ENCODE measurements at regions not wholly inside any gene's neighbourhood (a gene's known extent, or its start where the extent isn't known, plus 50 kb on each side); places are given as distances from the start of the nearest gene placed in this dataset.

GRCh38 chr4:171342646-171343045, 470.6 kb upstream of the GALNTL6 start (continued):
- TF ChIP-seq, protein P1, sequence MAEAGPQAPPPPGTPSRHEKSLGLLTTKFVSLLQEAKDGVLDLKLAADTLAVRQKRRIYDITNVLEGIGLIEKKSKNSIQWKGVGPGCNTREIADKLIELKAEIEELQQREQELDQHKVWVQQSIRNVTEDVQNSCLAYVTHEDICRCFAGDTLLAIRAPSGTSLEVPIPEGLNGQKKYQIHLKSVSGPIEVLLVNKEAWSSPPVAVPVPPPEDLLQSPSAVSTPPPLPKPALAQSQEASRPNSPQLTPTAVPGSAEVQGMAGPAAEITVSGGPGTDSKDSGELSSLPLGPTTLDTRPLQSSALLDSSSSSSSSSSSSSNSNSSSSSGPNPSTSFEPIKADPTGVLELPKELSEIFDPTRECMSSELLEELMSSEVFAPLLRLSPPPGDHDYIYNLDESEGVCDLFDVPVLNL (CRISPR knock-in tag; IDR thresholded peaks at IDR 0.05; ENCODE audit: borderline replicate concordance, low read depth), result no peak
- TF ChIP-seq IRF2 (CRISPR knock-in tag; IDR thresholded peaks at IDR 0.05; ENCODE audit: borderline replicate concordance, low read depth), result no peak

GRCh38 chr4:171340258-171340657, 472.9 kb upstream of the GALNTL6 start:
- H3K27ac Mint-ChIP-seq, result no peak overlapping the region
- no peak overlapping the region for H3K4me3 Mint-ChIP-seq
- ChIA-PET POLR2A (interaction anchor here (0.6 kb wide), 1 partner anchor 844 kb away, joined by 5 read pairs; no protein-coding TSS in a partner anchor), CTCF (no interaction called here)
- no peaks in the 10 kb centered on the region for H3K9me3 Mint-ChIP-seq
- peaks cover 6% of the 10 kb centered on the region for H3K4me1 Mint-ChIP-seq
- no peak for ATAC-seq
- no peak for DNase-seq (ENCODE audit: low spot score)
- H3K27me3 Mint-ChIP-seq (ENCODE audit: low read depth), result no peaks in the 10 kb centered on the region
- no peaks in the 10 kb centered on the region for H3K36me3 Mint-ChIP-seq
- TF ChIP-seq FOXP1 (CRISPR knock-in tag; IDR thresholded peaks at IDR 0.05; ENCODE audit: borderline replicate concordance) (no peak), MAX (CRISPR knock-in tag; IDR thresholded peaks at IDR 0.05) (no peak), ZNF671 (CRISPR knock-in tag; IDR thresholded peaks at IDR 0.05) (no peak), ATF2 (CRISPR knock-in tag; IDR thresholded peaks at IDR 0.05; ENCODE audit: borderline replicate concordance, low read depth) (no peak), ZNF317 (CRISPR knock-in tag; IDR thresholded peaks at IDR 0.05; ENCODE audit: borderline replicate concordance, low read depth) (no peak), ZNF416 (CRISPR knock-in tag; IDR thresholded peaks at IDR 0.05) (no peak), ZMAT4 (CRISPR knock-in tag; IDR thresholded peaks at IDR 0.05) (no peak), GABPB1 (CRISPR knock-in tag; IDR thresholded peaks at IDR 0.05) (no peak), GTF2I (CRISPR knock-in tag; conservative IDR thresholded peaks at IDR 0.05) (no peak), NFE2L1 (CRISPR knock-in tag; IDR thresholded peaks at IDR 0.05) (no peak), CBFB (CRISPR knock-in tag; IDR thresholded peaks at IDR 0.05; ENCODE audit: low read depth) (no peak), ZNF121 (CRISPR knock-in tag; IDR thresholded peaks at IDR 0.05) (no peak), IRF1 (CRISPR knock-in tag; IDR thresholded peaks at IDR 0.05) (no peak), CREM (CRISPR knock-in tag; IDR thresholded peaks at IDR 0.05) (no peak), MXD4 (CRISPR knock-in tag; IDR thresholded peaks at IDR 0.05; ENCODE audit: borderline replicate concordance) (no peak)
- TF ChIP-seq, protein P2, sequence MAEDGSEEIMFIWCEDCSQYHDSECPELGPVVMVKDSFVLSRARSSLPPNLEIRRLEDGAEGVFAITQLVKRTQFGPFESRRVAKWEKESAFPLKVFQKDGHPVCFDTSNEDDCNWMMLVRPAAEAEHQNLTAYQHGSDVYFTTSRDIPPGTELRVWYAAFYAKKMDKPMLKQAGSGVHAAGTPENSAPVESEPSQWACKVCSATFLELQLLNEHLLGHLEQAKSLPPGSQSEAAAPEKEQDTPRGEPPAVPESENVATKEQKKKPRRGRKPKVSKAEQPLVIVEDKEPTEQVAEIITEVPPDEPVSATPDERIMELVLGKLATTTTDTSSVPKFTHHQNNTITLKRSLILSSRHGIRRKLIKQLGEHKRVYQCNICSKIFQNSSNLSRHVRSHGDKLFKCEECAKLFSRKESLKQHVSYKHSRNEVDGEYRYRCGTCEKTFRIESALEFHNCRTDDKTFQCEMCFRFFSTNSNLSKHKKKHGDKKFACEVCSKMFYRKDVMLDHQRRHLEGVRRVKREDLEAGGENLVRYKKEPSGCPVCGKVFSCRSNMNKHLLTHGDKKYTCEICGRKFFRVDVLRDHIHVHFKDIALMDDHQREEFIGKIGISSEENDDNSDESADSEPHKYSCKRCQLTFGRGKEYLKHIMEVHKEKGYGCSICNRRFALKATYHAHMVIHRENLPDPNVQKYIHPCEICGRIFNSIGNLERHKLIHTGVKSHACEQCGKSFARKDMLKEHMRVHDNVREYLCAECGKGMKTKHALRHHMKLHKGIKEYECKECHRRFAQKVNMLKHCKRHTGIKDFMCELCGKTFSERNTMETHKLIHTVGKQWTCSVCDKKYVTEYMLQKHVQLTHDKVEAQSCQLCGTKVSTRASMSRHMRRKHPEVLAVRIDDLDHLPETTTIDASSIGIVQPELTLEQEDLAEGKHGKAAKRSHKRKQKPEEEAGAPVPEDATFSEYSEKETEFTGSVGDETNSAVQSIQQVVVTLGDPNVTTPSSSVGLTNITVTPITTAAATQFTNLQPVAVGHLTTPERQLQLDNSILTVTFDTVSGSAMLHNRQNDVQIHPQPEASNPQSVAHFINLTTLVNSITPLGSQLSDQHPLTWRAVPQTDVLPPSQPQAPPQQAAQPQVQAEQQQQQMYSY (CRISPR knock-in tag; IDR thresholded peaks at IDR 0.05), result no peak
